Keratinocyte (primary cell): ENCODE measurements at regions not wholly inside any gene's neighbourhood (a gene's known extent, or its start where the extent isn't known, plus 50 kb on each side); places are given as distances from the start of the nearest gene placed in this dataset.

Source experiments
- DNase-seq: peaks from one replicate; pipeline ENCODE4 v3.0.0-alpha.2; 2011; ENCODE audit warnings: low read depth, missing footprints, low spot score
- FAIRE-seq: peaks from 2 replicates; lab custom pipeline; 2011; peaks lifted over from hg19 to GRCh38; lab: Jason Lieb, UNC
- H2AFZ ChIP-seq: 2 replicates; pipeline ENCODE4 v1.6.0; 2012; ENCODE audit warnings: low read length, control low read depth, inconsistent platforms; ENCODE audit not compliant: control insufficient read depth
- H3K27ac ChIP-seq: 2 replicates; pipeline ENCODE4 v1.5.1; 2011; ENCODE audit warnings: low read length; ENCODE audit not compliant: control insufficient read depth, insufficient read depth
- H3K27me3 ChIP-seq: 3 replicates; pipeline ENCODE4 v1.6.0; 2011; ENCODE audit warnings: low read length; ENCODE audit not compliant: control insufficient read depth, insufficient read depth; ENCODE audit errors: extremely low read depth
- H3K36me3 ChIP-seq, 2 experiments: 2 replicates in 1 of 2; 3 replicates in 1 of 2; pipeline ENCODE4 v1.5.1; 2011; ENCODE audit warnings: low read length in 2 of 2, mild to moderate bottlenecking in 1 of 2; ENCODE audit not compliant: control insufficient read depth in 2 of 2, insufficient read depth in 2 of 2; ENCODE audit errors: extremely low read depth in 1 of 2
- H3K4me1 ChIP-seq: 3 replicates; pipeline ENCODE4 v1.5.1; 2011; ENCODE audit warnings: low read length; ENCODE audit not compliant: control insufficient read depth, insufficient read depth; ENCODE audit errors: extremely low read depth
- H3K4me2 ChIP-seq: 3 replicates; pipeline ENCODE4 v1.6.0; 2011; ENCODE audit warnings: low read depth, low read length; ENCODE audit not compliant: control insufficient read depth, insufficient read depth; ENCODE audit errors: extremely low read depth
- H3K4me3 ChIP-seq, 3 experiments: fragments of 200-600 bp in 1 of 3; sonication (generic) in 1 of 3; 2 replicates in 2 of 3; 3 replicates in 1 of 3; pipeline ENCODE4 v1.5.1; 2011 to 2016; ENCODE audit warnings: low read length in 3 of 3, mild to moderate bottlenecking in 3 of 3, control low read depth in 2 of 3, inconsistent platforms in 1 of 3, low read depth in 1 of 3, mixed read lengths in 1 of 3, mixed run types in 1 of 3, moderate library complexity in 1 of 3; ENCODE audit not compliant: control insufficient read depth in 2 of 3, insufficient read depth in 2 of 3; ENCODE audit errors: extremely low read depth in 1 of 3
- H3K79me2 ChIP-seq: 2 replicates; pipeline ENCODE4 v1.6.0; 2012; ENCODE audit warnings: low read length; ENCODE audit not compliant: control insufficient read depth, insufficient read depth
- H3K9ac ChIP-seq: 3 replicates; pipeline ENCODE4 v1.6.0; 2011; ENCODE audit warnings: low read length; ENCODE audit not compliant: control insufficient read depth, insufficient read depth; ENCODE audit errors: extremely low read depth
- H3K9me1 ChIP-seq: 3 replicates; pipeline ENCODE4 v1.6.0; 2011; ENCODE audit warnings: low read length; ENCODE audit not compliant: control insufficient read depth, insufficient read depth; ENCODE audit errors: extremely low read depth
- H3K9me3 ChIP-seq: 2 replicates; pipeline ENCODE4 v1.5.1; 2012; ENCODE audit warnings: low read depth, low read length; ENCODE audit not compliant: control insufficient read depth
- H4K20me1 ChIP-seq: 3 replicates; pipeline ENCODE4 v1.6.0; 2011; ENCODE audit warnings: low read length; ENCODE audit not compliant: control insufficient read depth, insufficient read depth; ENCODE audit errors: extremely low read depth
- EZH2 ChIP-seq: IDR thresholded peaks from one replicate; pipeline ENCODE4 v1.6.1; 2012; ENCODE audit warnings: inconsistent platforms, mild to moderate bottlenecking, low read length, moderate library complexity
- dilution Hi-C: fragments of 300-500 bp; cut with MboI; formaldehyde crosslinking; loops from one replicate; pipeline ENCODE4 v1.7.0; 2020; ENCODE audit warnings: low sequenced_read_pairs; ENCODE audit not compliant: extremely low pct_ligation_motif_present
- TF ChIP-seq, protein P1 (sequence below), 3 experiments: IDR thresholded peaks in 1 of 3; conservative IDR thresholded peaks in 1 of 3; optimal IDR thresholded peaks in 1 of 3; 2 replicates in 2 of 3; 3 replicates in 1 of 3; pipeline versions ENCODE3 to v1.5.1; 2011; ENCODE audit warnings: low read length in 3 of 3, mild to moderate bottlenecking in 3 of 3, moderate library complexity in 2 of 3, control low read depth in 1 of 3, inconsistent platforms in 1 of 3; ENCODE audit not compliant: insufficient read depth in 2 of 3; ENCODE audit errors: extremely low read depth in 1 of 3

DNA sequence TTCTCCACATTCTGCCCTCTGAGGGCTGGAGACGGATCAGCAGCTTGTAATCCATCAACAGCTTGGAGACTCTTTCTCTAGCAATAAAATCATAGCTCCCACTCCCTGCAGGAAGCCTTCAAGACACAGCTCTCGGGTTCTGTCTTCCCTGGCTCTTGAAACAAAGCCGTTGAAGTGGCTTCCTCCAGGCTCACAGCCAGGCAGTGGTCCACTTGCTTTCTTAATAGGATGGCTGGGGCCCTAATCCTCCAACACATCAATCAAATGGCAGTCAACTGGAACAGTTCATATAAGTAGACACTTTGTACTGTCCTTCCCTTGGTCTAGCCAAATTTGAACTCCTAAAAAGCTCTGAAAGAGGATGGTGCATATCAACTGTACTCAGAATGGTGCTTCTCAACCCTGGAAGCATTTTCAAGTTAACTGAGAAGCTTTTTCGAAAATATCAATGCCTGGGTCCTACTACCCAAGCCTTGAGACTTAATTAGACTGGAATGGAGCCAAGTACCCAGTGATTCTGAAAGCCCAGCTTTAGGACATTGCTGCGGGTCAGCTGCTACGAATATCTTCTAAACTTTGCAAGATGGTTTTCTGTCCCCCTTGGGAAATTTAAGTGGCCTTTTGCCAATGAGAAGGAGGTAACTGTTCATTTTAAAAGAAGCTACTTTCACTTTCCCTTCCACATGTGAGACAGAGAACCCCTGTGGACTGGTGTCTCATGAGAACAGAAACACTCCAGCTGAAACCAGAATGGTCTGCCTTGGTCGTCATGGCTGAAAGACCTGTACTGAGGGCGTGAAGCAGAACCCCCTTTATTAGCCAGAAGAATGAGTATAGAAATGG, 74.7 kb downstream of the SC5D start:
- Histone ChIP-seq H3K36me3 (no peaks in the 10 kb centered on the region), H3K9ac (no peak overlapping the region), H3K4me1 (no peaks in the 10 kb centered on the region), H3K27me3 (peaks cover 30% of the 10 kb centered on the region), H3K9me1 (no peaks in the 10 kb centered on the region), H3K4me3 (no peak overlapping the region), H2AFZ (no peak overlapping the region), H3K27ac (no peak overlapping the region), H3K4me2 (no peak overlapping the region), H3K79me2 (no peaks in the 10 kb centered on the region), H4K20me1 (no peaks in the 10 kb centered on the region), H3K9me3 (no peaks in the 10 kb centered on the region)
- DNase-seq: no peak
- FAIRE-seq: no peak
- no peak for TF ChIP-seq EZH2
- TF ChIP-seq, protein P1, sequence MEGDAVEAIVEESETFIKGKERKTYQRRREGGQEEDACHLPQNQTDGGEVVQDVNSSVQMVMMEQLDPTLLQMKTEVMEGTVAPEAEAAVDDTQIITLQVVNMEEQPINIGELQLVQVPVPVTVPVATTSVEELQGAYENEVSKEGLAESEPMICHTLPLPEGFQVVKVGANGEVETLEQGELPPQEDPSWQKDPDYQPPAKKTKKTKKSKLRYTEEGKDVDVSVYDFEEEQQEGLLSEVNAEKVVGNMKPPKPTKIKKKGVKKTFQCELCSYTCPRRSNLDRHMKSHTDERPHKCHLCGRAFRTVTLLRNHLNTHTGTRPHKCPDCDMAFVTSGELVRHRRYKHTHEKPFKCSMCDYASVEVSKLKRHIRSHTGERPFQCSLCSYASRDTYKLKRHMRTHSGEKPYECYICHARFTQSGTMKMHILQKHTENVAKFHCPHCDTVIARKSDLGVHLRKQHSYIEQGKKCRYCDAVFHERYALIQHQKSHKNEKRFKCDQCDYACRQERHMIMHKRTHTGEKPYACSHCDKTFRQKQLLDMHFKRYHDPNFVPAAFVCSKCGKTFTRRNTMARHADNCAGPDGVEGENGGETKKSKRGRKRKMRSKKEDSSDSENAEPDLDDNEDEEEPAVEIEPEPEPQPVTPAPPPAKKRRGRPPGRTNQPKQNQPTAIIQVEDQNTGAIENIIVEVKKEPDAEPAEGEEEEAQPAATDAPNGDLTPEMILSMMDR (optimal IDR thresholded peaks at IDR 0.05 in 1 of 3, IDR thresholded peaks at IDR 0.05 in 1 of 3, conservative IDR thresholded peaks at IDR 0.05 in 1 of 3; ENCODE audit: extremely low read depth in 1 of 3, insufficient read depth in 2 of 3, low read length in 3 of 3): no peak
- dilution Hi-C loops: no loop called here

DNA sequence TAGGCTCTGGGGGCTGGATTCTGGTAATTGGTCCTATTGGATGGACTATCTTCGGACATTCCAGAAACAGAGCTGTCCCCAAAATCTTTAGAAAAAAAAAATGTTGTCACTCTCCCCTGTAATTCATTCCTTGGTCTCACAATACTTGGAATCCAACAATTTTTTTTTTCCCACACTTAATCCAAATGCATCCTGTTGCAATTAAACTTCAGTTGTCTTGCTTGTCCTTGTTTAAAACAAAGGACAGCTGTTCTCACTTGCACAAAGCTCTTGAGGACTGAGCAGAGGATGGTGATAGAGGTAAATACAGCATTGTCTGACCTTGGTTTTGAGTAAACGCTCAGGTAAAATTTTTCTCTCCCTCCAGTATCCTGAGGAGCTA, 75.3 kb downstream of the SC5D start:
- H4K20me1 ChIP-seq: no peaks in the 10 kb centered on the region
- dilution Hi-C loops: no loop called here
- DNase-seq (no peak), FAIRE-seq (no peak)
- H3K9ac ChIP-seq: no peak overlapping the region
- no peak overlapping the region for H2AFZ ChIP-seq
- H3K27me3 ChIP-seq: peaks cover 30% of the 10 kb centered on the region
- no peaks in the 10 kb centered on the region for H3K9me1 ChIP-seq
- no peak overlapping the region for H3K27ac ChIP-seq
- no peaks in the 10 kb centered on the region for H3K36me3 ChIP-seq
- no peak overlapping the region for H3K4me3 ChIP-seq
- H3K9me3 ChIP-seq: no peaks in the 10 kb centered on the region
- no peak overlapping the region for H3K4me2 ChIP-seq
- TF ChIP-seq, protein P1 (optimal IDR thresholded peaks at IDR 0.05 in 1 of 3, IDR thresholded peaks at IDR 0.05 in 1 of 3, conservative IDR thresholded peaks at IDR 0.05 in 1 of 3; ENCODE audit: extremely low read depth in 1 of 3, insufficient read depth in 2 of 3, low read length in 3 of 3): no peak
- TF ChIP-seq EZH2: no peak
- no peaks in the 10 kb centered on the region for H3K4me1 ChIP-seq
- H3K79me2 ChIP-seq: no peaks in the 10 kb centered on the region
